Epithelial cell of esophagus (primary cell): ENCODE measurements at regions not wholly inside any gene's neighbourhood (a gene's known extent, or its start where the extent isn't known, plus 50 kb on each side); places are given as distances from the start of the nearest gene placed in this dataset.
A peak's percentile ranks its signal among the peaks of the same experiment; 100 is the strongest.

Source experiments
- DNase-seq: peaks from one replicate; pipeline ENCODE4 v3.0.0; 2010; ENCODE audit warnings: low read depth
- H3K4me3 ChIP-seq: 2 replicates; pipeline ENCODE4 v1.5.1; 2011; ENCODE audit warnings: mild to moderate bottlenecking, low read length, control low read depth
- TF ChIP-seq, protein P1 (sequence below): IDR thresholded peaks from 2 replicates; pipeline ENCODE4 v1.5.1; 2011; ENCODE audit warnings: low read depth, mild to moderate bottlenecking, low read length, control low read depth, inconsistent platforms; ENCODE audit not compliant: insufficient read depth; ENCODE audit errors: missing control alignments

DNA sequence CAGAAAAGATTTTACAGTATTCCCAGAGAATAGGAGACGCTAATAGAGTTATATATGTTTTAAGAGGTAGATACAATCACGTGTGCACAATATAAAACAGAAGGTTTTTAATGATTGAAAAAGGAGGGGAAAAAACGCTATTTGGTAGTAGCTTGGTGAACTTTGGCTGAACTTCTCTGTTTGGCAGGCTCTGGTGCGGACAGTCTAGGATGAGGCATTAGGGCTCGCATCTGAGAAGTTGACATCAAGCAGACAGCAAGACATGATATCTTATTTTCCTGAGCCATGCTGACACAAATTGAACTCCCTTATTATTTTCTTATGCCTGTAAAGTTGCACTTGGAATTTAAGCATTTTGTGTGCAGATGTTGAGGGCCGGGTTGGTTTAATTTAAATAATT lies 176.6 kb downstream of the EN1 start:
- DNase-seq = no peak
- no peak overlapping the region for H3K4me3 ChIP-seq
- TF ChIP-seq, protein P1, sequence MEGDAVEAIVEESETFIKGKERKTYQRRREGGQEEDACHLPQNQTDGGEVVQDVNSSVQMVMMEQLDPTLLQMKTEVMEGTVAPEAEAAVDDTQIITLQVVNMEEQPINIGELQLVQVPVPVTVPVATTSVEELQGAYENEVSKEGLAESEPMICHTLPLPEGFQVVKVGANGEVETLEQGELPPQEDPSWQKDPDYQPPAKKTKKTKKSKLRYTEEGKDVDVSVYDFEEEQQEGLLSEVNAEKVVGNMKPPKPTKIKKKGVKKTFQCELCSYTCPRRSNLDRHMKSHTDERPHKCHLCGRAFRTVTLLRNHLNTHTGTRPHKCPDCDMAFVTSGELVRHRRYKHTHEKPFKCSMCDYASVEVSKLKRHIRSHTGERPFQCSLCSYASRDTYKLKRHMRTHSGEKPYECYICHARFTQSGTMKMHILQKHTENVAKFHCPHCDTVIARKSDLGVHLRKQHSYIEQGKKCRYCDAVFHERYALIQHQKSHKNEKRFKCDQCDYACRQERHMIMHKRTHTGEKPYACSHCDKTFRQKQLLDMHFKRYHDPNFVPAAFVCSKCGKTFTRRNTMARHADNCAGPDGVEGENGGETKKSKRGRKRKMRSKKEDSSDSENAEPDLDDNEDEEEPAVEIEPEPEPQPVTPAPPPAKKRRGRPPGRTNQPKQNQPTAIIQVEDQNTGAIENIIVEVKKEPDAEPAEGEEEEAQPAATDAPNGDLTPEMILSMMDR = no peak

DNA sequence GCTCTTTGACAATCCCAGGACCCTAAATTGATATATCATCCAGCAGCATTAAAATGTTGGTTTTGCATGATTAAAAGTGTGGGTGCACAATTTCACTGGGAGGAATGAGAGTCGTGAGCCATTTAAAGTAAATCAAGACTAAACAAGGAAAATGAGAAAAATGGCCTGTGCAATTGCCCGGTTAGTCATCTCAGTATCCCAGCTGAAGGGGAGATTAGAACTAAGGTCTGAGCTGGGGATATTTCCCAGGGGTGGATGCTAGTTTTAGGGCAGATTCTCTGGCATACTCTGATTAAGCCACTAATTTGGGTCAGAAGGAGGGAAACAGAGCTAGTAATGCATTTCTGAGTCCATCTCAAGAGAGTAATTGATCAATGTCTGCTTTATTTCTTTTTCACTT lies 177.2 kb downstream of the EN1 start:
- no peak overlapping the region for H3K4me3 ChIP-seq
- TF ChIP-seq, protein P1 = no peak
- no peak for DNase-seq

DNA sequence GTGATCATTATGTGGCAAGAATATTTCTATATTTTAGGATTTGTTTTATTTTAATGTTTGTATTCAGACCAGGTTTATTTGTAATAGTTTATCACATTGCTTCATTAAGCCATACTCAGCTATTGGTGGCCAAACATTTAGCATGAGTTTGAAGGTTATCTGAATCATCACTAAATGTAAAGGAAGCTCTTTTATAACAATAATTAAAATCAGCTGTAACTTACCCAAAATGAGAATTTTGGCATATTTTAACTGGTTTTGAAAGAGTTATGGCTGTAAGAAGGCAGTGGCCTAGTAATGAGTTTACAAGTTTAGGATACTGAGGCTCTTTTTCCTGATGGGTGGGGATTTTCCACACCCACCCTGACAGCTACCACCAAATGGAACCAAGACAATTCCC lies 177.8 kb downstream of the EN1 start:
- H3K4me3 ChIP-seq = no peak overlapping the region
- DNase-seq = no peak
- TF ChIP-seq, protein P1 = no peak

DNA sequence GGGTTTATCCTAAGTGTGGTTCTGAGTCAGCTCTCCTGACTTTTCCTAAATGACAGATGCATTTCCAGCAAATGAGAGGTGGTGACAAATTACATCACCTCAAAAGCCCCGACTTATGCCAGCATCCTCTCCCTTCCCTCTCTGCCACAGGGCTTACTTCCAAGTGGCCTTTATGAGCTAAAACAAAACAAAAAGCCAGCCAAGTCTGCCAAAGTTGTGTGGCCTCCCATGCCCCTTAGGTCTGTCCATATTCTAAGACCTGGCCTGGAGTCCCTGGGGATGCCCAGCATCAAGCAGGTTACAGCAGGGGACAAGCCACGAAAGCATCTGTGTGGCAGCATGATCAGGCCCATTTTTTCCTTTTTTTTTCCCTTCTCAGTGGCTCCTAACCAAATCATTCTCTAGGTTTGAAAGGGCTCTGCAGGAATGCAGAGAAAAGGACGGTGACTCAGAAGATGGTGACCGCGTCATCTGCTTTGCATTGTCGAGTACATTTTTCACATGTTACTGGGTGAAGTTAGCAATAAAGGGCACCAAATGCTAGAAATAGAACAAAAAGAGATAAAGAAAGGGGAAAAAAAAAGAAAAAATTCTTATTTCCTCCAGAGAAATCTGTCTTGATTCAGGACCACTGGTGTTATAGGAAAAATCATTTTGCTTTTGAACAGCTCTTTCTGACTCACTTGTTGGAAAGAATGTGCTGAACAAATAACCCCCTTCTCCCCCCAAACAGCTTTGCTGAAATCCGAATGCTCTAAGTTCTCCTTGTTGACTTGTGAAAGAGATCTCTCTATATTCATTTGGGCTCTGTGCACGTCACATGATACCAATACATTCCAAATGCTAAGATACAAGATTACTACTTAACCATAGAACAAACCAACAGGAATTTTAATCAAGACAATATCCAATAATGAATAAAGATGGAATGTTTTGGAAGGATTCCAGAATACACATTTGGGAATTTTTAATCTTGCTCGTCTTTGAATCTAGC lies 178.7 kb downstream of the EN1 start:
- no peak overlapping the region for H3K4me3 ChIP-seq
- DNase-seq = peak; percentile 75
- TF ChIP-seq, protein P1 = no peak

DNA sequence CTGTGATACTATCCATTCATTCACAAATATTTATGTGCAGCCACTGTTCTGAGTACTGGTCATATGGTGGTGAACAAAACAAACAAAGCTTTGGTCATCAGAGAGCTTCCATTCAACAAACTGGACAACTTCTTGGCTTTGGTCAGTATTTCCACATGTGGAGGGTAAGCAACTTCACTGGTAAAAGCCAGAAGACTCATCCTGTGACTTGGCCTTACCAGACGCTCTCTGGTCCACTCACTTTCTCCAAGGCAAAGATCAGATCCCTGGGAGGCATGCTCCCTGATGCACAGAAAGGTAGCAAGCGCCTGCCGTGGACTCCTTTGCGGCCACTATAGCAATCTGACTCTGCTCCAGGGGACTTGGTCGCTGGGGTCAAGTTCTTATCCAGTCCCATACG lies 179.5 kb downstream of the EN1 start:
- no peak for DNase-seq
- H3K4me3 ChIP-seq = no peak overlapping the region
- TF ChIP-seq, protein P1 = no peak

DNA sequence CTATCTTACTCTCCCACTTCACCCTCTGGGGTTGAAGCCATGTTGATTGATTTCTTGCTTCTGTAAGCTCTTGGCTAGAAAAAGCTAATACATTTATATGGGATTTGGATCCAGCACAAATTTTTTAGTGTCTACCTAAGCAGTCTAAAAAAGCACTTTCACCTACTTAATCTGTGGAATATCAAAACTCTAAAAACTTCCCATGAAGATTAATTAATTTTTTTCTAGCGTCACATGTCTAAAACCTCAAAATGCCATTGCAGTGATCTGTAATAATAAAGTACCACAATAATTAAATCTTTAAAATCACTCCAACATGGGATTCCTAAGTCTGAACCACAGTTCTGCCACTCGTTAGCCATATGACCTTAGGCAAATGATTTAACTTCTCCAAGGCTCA lies 180.1 kb downstream of the EN1 start:
- H3K4me3 ChIP-seq = no peak overlapping the region
- TF ChIP-seq, protein P1 = no peak
- DNase-seq = no peak
